H9 (cell line): ENCODE measurements at regions not wholly inside any gene's neighbourhood (a gene's known extent, or its start where the extent isn't known, plus 50 kb on each side); places are given as distances from the start of the nearest gene placed in this dataset.

Source experiments
- DNase-seq: peaks from one replicate; pipeline ENCODE4 v3.0.0-alpha.2; 2017
- H2AFZ ChIP-seq: one replicate; pipeline ENCODE4 v1.6.1; 2013; ENCODE audit warnings: mild to moderate bottlenecking, low read length, control low read depth, moderate library complexity
- H2AK5ac ChIP-seq: 2 replicates; pipeline ENCODE4 v1.6.1; 2013; ENCODE audit warnings: low read length, control low read depth, mixed read lengths; ENCODE audit not compliant: insufficient read length
- H2BK120ac ChIP-seq: one replicate; pipeline ENCODE4 v1.6.1; 2013; ENCODE audit warnings: low read depth, mild to moderate bottlenecking, low read length, control low read depth, inconsistent platforms; ENCODE audit not compliant: poor library complexity, severe bottlenecking
- H2BK12ac ChIP-seq: 2 replicates; pipeline ENCODE4 v1.6.1; 2013; ENCODE audit warnings: low read length, control low read depth, mixed read lengths, low read depth; ENCODE audit not compliant: insufficient read length
- H2BK15ac ChIP-seq: 2 replicates; pipeline ENCODE4 v1.6.1; 2013; ENCODE audit warnings: low read depth, low read length, control low read depth
- H2BK20ac ChIP-seq: one replicate; pipeline ENCODE4 v1.6.1; 2013; ENCODE audit warnings: low read depth, mild to moderate bottlenecking, low read length, control low read depth, inconsistent platforms; ENCODE audit not compliant: poor library complexity, severe bottlenecking
- H2BK5ac ChIP-seq: 2 replicates; pipeline ENCODE4 v1.6.1; 2013; ENCODE audit warnings: low read length, control low read depth, mixed read lengths; ENCODE audit not compliant: insufficient read length
- H3K14ac ChIP-seq: 2 replicates; pipeline ENCODE4 v1.6.1; 2013; ENCODE audit warnings: low read length, control low read depth; ENCODE audit not compliant: insufficient read depth
- H3K18ac ChIP-seq: 2 replicates; pipeline ENCODE4 v1.6.1; 2013; ENCODE audit warnings: low read depth, mild to moderate bottlenecking, mixed read lengths, low read length, control low read depth; ENCODE audit not compliant: insufficient read length
- H3K23ac ChIP-seq: 2 replicates; pipeline ENCODE4 v1.6.1; 2013; ENCODE audit warnings: low read length, control low read depth, mixed read lengths, low read depth; ENCODE audit not compliant: insufficient read length
- H3K23me2 ChIP-seq: 2 replicates; pipeline ENCODE4 v1.6.1; 2013; ENCODE audit warnings: low read depth, mild to moderate bottlenecking, mixed read lengths, low read length, control low read depth; ENCODE audit not compliant: insufficient read length, poor library complexity, severe bottlenecking
- H3K27ac ChIP-seq: 2 replicates; pipeline ENCODE4 v1.5.1; 2013; ENCODE audit warnings: low read length, control low read depth, mixed read lengths, low read depth; ENCODE audit not compliant: insufficient read length
- H3K27me3 ChIP-seq: 2 replicates; pipeline ENCODE4 v1.6.1; 2013; ENCODE audit warnings: low read length, control low read depth, inconsistent platforms; ENCODE audit not compliant: insufficient read depth
- H3K4ac ChIP-seq: 2 replicates; pipeline ENCODE4 v1.6.1; 2013; ENCODE audit warnings: low read depth, mild to moderate bottlenecking, control low read depth, inconsistent platforms, low read length, moderate library complexity
- H3K4me1 ChIP-seq: 2 replicates; pipeline ENCODE4 v1.6.1; 2013; ENCODE audit warnings: low read length, control low read depth, inconsistent platforms; ENCODE audit not compliant: insufficient read depth
- H3K4me2 ChIP-seq: 2 replicates; pipeline ENCODE4 v1.6.1; 2013; ENCODE audit warnings: low read length, control low read depth, mixed read lengths; ENCODE audit not compliant: insufficient read length, insufficient read depth
- H3K56ac ChIP-seq: 2 replicates; pipeline ENCODE4 v1.6.1; 2013; ENCODE audit warnings: low read depth, mild to moderate bottlenecking, mixed read lengths, low read length, control low read depth; ENCODE audit not compliant: insufficient read length
- H3K79me1 ChIP-seq: 2 replicates; pipeline ENCODE4 v1.6.1; 2013; ENCODE audit warnings: low read depth, mild to moderate bottlenecking, moderate library complexity, low read length, control low read depth, inconsistent platforms; ENCODE audit not compliant: insufficient read depth, poor library complexity, severe bottlenecking
- H3K79me2 ChIP-seq: 2 replicates; pipeline ENCODE4 v1.6.1; 2013; ENCODE audit warnings: low read length, control low read depth, inconsistent platforms; ENCODE audit not compliant: insufficient read depth
- H3K9ac ChIP-seq: 2 replicates; pipeline ENCODE4 v1.6.1; 2013; ENCODE audit warnings: low read length, control low read depth, mixed read lengths; ENCODE audit not compliant: insufficient read length; ENCODE audit errors: extremely low read depth
- H3K9me3 ChIP-seq: one replicate; pipeline ENCODE4 v1.6.1; 2013; ENCODE audit warnings: low read depth, low read length, inconsistent platforms; ENCODE audit not compliant: control insufficient read depth
- H3T11ph ChIP-seq: one replicate; pipeline ENCODE4 v1.6.1; 2013; ENCODE audit warnings: mild to moderate bottlenecking, low read length, control low read depth, inconsistent platforms
- H4K20me1 ChIP-seq: one replicate; pipeline ENCODE4 v1.6.1; 2013; ENCODE audit not compliant: control insufficient read depth, insufficient read length, insufficient read depth
- H4K5ac ChIP-seq: 2 replicates; pipeline ENCODE4 v1.6.1; 2013; ENCODE audit warnings: low read depth, mild to moderate bottlenecking, mixed read lengths, low read length, control low read depth; ENCODE audit not compliant: insufficient read length
- H4K8ac ChIP-seq: replicated peaks from 2 replicates; pipeline ENCODE4 v1.6.1; 2013; ENCODE audit warnings: low read length, control low read depth, mixed read lengths, low read depth; ENCODE audit not compliant: insufficient read length
- H4K91ac ChIP-seq: 2 replicates; pipeline ENCODE4 v1.6.1; 2013; ENCODE audit warnings: low read depth, mild to moderate bottlenecking, moderate library complexity, mixed read lengths, low read length, control low read depth; ENCODE audit not compliant: insufficient read length
- H3K27ac Mint-ChIP-seq, 3 experiments: 2 replicates in 2 of 3; 3 replicates in 1 of 3; pipeline ENCODE4 v1.8.0; 2020 to 2021; ENCODE audit warnings: mixed read lengths in 3 of 3, mild to moderate bottlenecking in 1 of 3, moderate library complexity in 1 of 3
- H3K27me3 Mint-ChIP-seq: 2 replicates; pipeline ENCODE4 v1.8.0; 2021; ENCODE audit warnings: low read depth, mild to moderate bottlenecking, moderate library complexity, mixed read lengths
- H3K36me3 Mint-ChIP-seq, 3 experiments: 2 replicates in 2 of 3; 3 replicates in 1 of 3; pipeline ENCODE4 v1.8.0; 2020 to 2021; ENCODE audit warnings: low read depth in 3 of 3, mixed read lengths in 3 of 3; ENCODE audit not compliant: insufficient read depth in 1 of 3
- H3K4me1 Mint-ChIP-seq, 2 experiments: 2 replicates each; pipeline ENCODE4 v1.8.0; 2020; ENCODE audit warnings: mixed read lengths in 2 of 2
- H3K4me3 Mint-ChIP-seq, 2 experiments: 2 replicates in 1 of 2; 3 replicates in 1 of 2; pipeline ENCODE4 v1.8.0; 2020 to 2021; ENCODE audit warnings: mild to moderate bottlenecking in 2 of 2, mixed read lengths in 2 of 2, moderate library complexity in 1 of 2
- H3K9me3 Mint-ChIP-seq, 2 experiments: 2 replicates in 1 of 2; 3 replicates in 1 of 2; pipeline ENCODE4 v1.8.0; 2020; ENCODE audit warnings: mild to moderate bottlenecking in 2 of 2, mixed read lengths in 2 of 2, moderate library complexity in 1 of 2
- WGBS: extraction: QIAGEN DNeasy Blood & Tissue Kit; methylation state at CpG from one replicate; pipeline ENCODE4 v1.1.7; 2013; ENCODE audit warnings: missing lambda C conversion rate, low lambda C conversion rate, mixed read lengths; ENCODE audit not compliant: insufficient read length; ENCODE audit errors: extremely low coverage; 5-methylcytosine and 5-hydroxymethylcytosine counted together
- TF ChIP-seq, protein P1 (sequence below): fragments of 200-600 bp; sonication (generic); conservative IDR thresholded peaks from 3 replicates; pipeline ENCODE4 v1.8.0; 2021; ENCODE audit warnings: antibody characterized with exemption, mild to moderate bottlenecking

GRCh38 chr7:84490661-84491060 is 296.1 kb upstream of the SEMA3A start:
- H2BK120ac ChIP-seq = no peak overlapping the region
- no peak overlapping the region for H3K14ac ChIP-seq
- H2AFZ ChIP-seq = no peak overlapping the region
- no peaks in the 10 kb centered on the region for H3K79me2 ChIP-seq
- H3K9ac ChIP-seq = no peak overlapping the region
- Mint-ChIP-seq H3K4me1 (peaks cover 0 to 2% of the 10 kb centered on the region in 2 experiments; a peak in 3 of 4 replicates), H3K27ac (no peak overlapping the region), H3K4me3 (no peak overlapping the region), H3K27me3 (no peaks in the 10 kb centered on the region), H3K36me3 (no peaks in the 10 kb centered on the region), H3K9me3 (no peaks in the 10 kb centered on the region)
- no peak overlapping the region for H4K8ac ChIP-seq
- no peak overlapping the region for H2BK12ac ChIP-seq
- H3K79me1 ChIP-seq = no peaks in the 10 kb centered on the region
- no peaks in the 10 kb centered on the region for H3K4me1 ChIP-seq
- H3K27me3 ChIP-seq = no peaks in the 10 kb centered on the region
- no peak overlapping the region for H3K27ac ChIP-seq
- no peak overlapping the region for H2AK5ac ChIP-seq
- no peaks in the 10 kb centered on the region for H4K20me1 ChIP-seq
- no peak overlapping the region for H3K23ac ChIP-seq
- H3K23me2 ChIP-seq = no peaks in the 10 kb centered on the region
- TF ChIP-seq, protein P1, sequence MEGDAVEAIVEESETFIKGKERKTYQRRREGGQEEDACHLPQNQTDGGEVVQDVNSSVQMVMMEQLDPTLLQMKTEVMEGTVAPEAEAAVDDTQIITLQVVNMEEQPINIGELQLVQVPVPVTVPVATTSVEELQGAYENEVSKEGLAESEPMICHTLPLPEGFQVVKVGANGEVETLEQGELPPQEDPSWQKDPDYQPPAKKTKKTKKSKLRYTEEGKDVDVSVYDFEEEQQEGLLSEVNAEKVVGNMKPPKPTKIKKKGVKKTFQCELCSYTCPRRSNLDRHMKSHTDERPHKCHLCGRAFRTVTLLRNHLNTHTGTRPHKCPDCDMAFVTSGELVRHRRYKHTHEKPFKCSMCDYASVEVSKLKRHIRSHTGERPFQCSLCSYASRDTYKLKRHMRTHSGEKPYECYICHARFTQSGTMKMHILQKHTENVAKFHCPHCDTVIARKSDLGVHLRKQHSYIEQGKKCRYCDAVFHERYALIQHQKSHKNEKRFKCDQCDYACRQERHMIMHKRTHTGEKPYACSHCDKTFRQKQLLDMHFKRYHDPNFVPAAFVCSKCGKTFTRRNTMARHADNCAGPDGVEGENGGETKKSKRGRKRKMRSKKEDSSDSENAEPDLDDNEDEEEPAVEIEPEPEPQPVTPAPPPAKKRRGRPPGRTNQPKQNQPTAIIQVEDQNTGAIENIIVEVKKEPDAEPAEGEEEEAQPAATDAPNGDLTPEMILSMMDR = no peak
- no peak overlapping the region for H2BK20ac ChIP-seq
- H3K4ac ChIP-seq = no peak overlapping the region
- WGBS = no CpG with 5 or more reads among the region's 6 CpGs
- no peak overlapping the region for H4K91ac ChIP-seq
- H3K9me3 ChIP-seq = no peaks in the 10 kb centered on the region
- H3K56ac ChIP-seq = no peak overlapping the region
- H3K4me2 ChIP-seq = no peak overlapping the region
- no peak overlapping the region for H3K18ac ChIP-seq
- no peak overlapping the region for H2BK5ac ChIP-seq
- H2BK15ac ChIP-seq = no peak overlapping the region
- no peak overlapping the region for H3T11ph ChIP-seq
- DNase-seq = no peak
- H4K5ac ChIP-seq = no peak overlapping the region
